HL-60 (cell line): ENCODE measurements at regions not wholly inside any gene's neighbourhood (a gene's known extent, or its start where the extent isn't known, plus 50 kb on each side); places are given as distances from the start of the nearest gene placed in this dataset.
"Not testable (repeated sequence)": the region's sequence is repeated elsewhere in the genome, so short reads cannot be mapped to it uniquely, and the experiment has no call there.

Experiments
- DNase-seq, 2 experiments: peaks; one replicate each; pipeline ENCODE4 v3.0.0-alpha.2; 2010 to 2020; ENCODE audit warnings: low read depth in 1 of 2, low spot score in 1 of 2
- H3K27ac ChIP-seq: fragments of 250-450 bp; sonication (Bioruptor Pico); replicated peaks from 2 replicates; pipeline ENCODE4 v1.5.1; 2020; ENCODE audit warnings: mild to moderate bottlenecking, moderate library complexity
- H3K27me3 ChIP-seq: fragments of 250-450 bp; sonication (Bioruptor Pico); 2 replicates; pipeline ENCODE4 v1.5.1; 2021; ENCODE audit warnings: mild to moderate bottlenecking, moderate library complexity; ENCODE audit not compliant: insufficient read depth, poor library complexity, severe bottlenecking
- H3K4me3 ChIP-seq: replicated peaks from 2 replicates; pipeline ENCODE4 v1.5.1; 2011; ENCODE audit warnings: mild to moderate bottlenecking, control low read depth, low read length; ENCODE audit not compliant: insufficient read depth
- GABPA ChIP-seq: IDR thresholded peaks from 2 replicates; pipeline ENCODE4 v1.6.1; 2012; ENCODE audit warnings: low read depth
- POLR2AphosphoS5 ChIP-seq: IDR thresholded peaks from 2 replicates; pipeline ENCODE4 v1.6.1; 2012; ENCODE audit warnings: low read depth
- SPI1 ChIP-seq: IDR thresholded peaks from 2 replicates; pipeline ENCODE4 v1.6.1; 2012; ENCODE audit warnings: low read depth, mild to moderate bottlenecking, borderline replicate concordance
- TF ChIP-seq, protein P1 (sequence below): IDR thresholded peaks from 2 replicates; pipeline ENCODE4 v1.6.1; 2012; ENCODE audit warnings: low read depth; ENCODE audit not compliant: insufficient replicate concordance
- TF ChIP-seq, protein P2 (sequence below): IDR thresholded peaks from one replicate; pipeline ENCODE4 v1.5.1; 2011; ENCODE audit warnings: low read length, control low read depth, inconsistent platforms; ENCODE audit not compliant: insufficient read depth

DNA sequence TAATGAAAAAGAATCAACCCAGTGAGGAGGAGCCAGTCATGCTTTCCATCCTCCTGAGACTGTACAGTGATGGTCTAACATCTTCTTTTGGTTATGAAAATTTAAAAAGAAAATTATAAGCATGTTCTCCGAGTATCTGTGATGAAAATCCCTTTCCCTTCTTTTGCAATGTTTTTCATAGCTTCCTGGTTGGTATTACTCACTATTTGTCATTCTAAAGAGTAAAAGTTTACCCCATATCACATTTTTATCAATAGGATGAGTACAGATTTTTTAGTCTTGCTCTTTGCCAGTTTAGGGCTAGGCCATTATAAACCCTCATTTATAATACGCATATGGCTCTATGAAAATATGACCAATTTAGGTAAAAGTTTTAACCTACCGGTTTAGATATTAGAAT is 564.1 kb downstream of the SUCLG1 start:
- TF ChIP-seq, protein P1, sequence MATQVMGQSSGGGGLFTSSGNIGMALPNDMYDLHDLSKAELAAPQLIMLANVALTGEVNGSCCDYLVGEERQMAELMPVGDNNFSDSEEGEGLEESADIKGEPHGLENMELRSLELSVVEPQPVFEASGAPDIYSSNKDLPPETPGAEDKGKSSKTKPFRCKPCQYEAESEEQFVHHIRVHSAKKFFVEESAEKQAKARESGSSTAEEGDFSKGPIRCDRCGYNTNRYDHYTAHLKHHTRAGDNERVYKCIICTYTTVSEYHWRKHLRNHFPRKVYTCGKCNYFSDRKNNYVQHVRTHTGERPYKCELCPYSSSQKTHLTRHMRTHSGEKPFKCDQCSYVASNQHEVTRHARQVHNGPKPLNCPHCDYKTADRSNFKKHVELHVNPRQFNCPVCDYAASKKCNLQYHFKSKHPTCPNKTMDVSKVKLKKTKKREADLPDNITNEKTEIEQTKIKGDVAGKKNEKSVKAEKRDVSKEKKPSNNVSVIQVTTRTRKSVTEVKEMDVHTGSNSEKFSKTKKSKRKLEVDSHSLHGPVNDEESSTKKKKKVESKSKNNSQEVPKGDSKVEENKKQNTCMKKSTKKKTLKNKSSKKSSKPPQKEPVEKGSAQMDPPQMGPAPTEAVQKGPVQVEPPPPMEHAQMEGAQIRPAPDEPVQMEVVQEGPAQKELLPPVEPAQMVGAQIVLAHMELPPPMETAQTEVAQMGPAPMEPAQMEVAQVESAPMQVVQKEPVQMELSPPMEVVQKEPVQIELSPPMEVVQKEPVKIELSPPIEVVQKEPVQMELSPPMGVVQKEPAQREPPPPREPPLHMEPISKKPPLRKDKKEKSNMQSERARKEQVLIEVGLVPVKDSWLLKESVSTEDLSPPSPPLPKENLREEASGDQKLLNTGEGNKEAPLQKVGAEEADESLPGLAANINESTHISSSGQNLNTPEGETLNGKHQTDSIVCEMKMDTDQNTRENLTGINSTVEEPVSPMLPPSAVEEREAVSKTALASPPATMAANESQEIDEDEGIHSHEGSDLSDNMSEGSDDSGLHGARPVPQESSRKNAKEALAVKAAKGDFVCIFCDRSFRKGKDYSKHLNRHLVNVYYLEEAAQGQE: no peak
- Histone ChIP-seq H3K4me3 (no peak overlapping the region), H3K27me3 (no peaks in the 10 kb centered on the region), H3K27ac (no peak overlapping the region)
- no peak for DNase-seq

DNA sequence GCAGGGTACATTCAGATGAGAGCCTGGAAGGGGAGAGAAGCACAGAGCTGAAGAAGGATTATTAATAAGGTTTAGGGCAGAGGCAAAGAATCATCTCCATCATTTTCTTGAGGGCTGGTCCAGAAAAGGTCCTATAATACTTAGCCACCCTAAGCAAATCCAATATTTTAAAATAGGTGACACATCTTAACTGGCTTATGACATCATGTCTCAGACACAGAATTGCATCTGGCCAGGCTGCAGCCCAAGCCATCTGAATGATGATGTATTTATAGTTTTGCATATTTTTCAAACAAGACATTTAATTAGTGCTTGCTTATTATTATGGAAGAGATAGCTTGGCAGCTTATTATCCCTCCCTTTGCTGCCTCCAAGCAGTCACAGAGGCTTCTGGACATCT is 571.3 kb downstream of the SUCLG1 start:
- H3K27ac ChIP-seq: no peak overlapping the region
- H3K27me3 ChIP-seq: no peaks in the 10 kb centered on the region
- no peak for DNase-seq
- no peak for TF ChIP-seq SPI1
- no peak overlapping the region for H3K4me3 ChIP-seq

DNA sequence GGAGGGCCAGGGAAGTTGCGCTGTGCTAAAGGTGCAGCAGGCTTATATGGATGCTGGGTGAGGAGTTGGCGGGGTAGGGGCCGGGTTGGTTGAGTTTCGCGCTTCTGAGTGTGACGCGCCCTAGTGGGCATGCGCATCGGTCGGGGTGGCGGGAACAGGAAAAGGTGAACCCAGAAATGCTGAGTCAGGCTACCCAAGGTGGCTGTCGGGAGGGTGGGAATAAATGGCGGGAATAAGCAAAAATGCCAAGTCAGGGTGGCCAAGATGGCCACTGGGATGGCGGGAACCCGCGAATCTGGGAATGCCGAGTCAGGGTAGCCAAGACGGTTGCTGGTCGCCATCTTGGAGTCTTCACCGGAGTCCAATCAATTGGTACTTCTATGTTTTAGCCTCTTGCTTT is 580.0 kb downstream of the SUCLG1 start:
- no peak for DNase-seq
- TF ChIP-seq SPI1 (no peak), POLR2AphosphoS5 (no peak), GABPA (no peak)
- TF ChIP-seq, protein P2, sequence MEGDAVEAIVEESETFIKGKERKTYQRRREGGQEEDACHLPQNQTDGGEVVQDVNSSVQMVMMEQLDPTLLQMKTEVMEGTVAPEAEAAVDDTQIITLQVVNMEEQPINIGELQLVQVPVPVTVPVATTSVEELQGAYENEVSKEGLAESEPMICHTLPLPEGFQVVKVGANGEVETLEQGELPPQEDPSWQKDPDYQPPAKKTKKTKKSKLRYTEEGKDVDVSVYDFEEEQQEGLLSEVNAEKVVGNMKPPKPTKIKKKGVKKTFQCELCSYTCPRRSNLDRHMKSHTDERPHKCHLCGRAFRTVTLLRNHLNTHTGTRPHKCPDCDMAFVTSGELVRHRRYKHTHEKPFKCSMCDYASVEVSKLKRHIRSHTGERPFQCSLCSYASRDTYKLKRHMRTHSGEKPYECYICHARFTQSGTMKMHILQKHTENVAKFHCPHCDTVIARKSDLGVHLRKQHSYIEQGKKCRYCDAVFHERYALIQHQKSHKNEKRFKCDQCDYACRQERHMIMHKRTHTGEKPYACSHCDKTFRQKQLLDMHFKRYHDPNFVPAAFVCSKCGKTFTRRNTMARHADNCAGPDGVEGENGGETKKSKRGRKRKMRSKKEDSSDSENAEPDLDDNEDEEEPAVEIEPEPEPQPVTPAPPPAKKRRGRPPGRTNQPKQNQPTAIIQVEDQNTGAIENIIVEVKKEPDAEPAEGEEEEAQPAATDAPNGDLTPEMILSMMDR: no peak
- TF ChIP-seq, protein P1: no peak

GRCh38 chr2:83877261-83877660 is 581.8 kb downstream of the SUCLG1 start:
- not testable (repeated sequence) for H3K27me3 ChIP-seq, H3K27ac ChIP-seq, DNase-seq, H3K4me3 ChIP-seq

More for the DNA sequence above, 580.0 kb downstream of the SUCLG1 start:
- no peaks in the 10 kb centered on the region for H3K27me3 ChIP-seq
- H3K27ac ChIP-seq: no peak overlapping the region
- no peak overlapping the region for H3K4me3 ChIP-seq

DNA sequence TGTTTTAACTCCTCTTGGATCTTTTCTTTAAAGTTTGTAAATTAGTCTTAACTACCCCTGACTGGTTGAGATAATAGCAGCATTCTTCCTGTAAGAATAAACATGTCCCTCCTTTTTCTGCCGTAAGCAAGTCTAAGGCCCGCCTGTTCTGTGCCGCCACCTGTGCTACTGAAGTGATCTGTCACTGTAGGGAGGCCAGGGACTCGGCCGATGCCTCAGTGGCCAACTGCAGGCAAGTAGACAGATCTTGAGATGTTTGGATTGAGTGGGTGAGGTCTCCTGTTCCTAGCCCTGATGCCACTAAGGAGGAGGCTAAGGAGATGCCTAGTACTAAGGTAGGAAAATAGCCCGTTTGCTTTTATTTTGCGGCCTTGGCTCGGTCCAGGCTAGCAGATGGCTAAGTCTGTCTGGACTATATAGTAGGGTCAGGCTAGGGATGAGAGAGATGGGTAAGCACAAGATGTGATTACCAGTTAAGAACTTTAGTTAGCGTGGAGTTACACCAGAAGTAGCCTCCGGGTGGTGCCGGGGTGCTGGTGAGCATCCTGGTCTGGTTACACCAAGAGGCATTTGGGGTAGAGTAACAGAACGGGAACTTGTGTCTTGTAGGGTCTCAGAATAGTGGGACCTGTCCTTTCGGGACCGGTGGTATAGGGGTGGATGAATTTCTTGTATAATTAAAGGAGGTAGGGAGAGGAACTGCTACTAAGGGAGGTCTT is 584.2 kb downstream of the SUCLG1 start:
- no peak for DNase-seq
- TF ChIP-seq GABPA: no peak
- TF ChIP-seq SPI1: no peak
- TF ChIP-seq, protein P1: no peak
- TF ChIP-seq POLR2AphosphoS5: no peak
- TF ChIP-seq, protein P2: no peak
- H3K27me3 ChIP-seq: no peaks in the 10 kb centered on the region
- no peak overlapping the region for H3K4me3 ChIP-seq
- no peak overlapping the region for H3K27ac ChIP-seq
